H7 (cell line): ENCODE measurements at regions not wholly inside any gene's neighbourhood (a gene's known extent, or its start where the extent isn't known, plus 50 kb on each side); places are given as distances from the start of the nearest gene placed in this dataset.
"Not testable (repeated sequence)": the region's sequence is repeated elsewhere in the genome, so short reads cannot be mapped to it uniquely, and the experiment has no call there.

ENCODE experiments used
- DNase-seq: peaks from one replicate; pipeline ENCODE4 v3.0.0; 2012
- H3K27me3 ChIP-seq: 2 replicates; pipeline ENCODE4 v1.6.0; 2011; ENCODE audit warnings: mild to moderate bottlenecking, low read length; ENCODE audit not compliant: control insufficient read depth, insufficient read depth
- H3K36me3 ChIP-seq: replicated peaks from 2 replicates; pipeline ENCODE4 v1.5.1; 2011; ENCODE audit warnings: low read length; ENCODE audit not compliant: control insufficient read depth, insufficient read depth
- H3K4me3 ChIP-seq: 2 replicates; pipeline ENCODE4 v1.5.1; 2011; ENCODE audit warnings: low read depth, mild to moderate bottlenecking, control low read depth, low read length, moderate library complexity; ENCODE audit not compliant: insufficient read depth

DNA sequence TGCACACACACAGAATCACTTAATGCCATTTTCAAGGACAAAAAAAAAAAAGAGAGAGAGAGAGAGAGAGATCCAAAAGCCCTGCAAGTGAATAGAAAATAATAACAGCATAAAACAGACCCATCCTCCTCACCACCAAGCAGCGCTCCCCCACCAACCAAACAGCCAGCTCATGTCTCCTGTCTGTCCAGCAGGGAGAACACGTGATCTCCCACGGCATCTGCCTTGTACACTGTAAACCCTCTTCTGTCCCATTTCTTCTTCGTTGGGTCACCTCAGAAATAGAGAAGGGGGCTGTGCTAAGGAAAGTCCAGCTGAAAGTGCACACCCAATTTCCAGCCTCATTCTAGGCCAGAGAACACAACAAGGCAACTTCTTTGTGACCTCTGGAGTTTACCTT is 222.5 kb downstream of the EXOC5 start:
- no peak for DNase-seq
- H3K4me3 ChIP-seq: no peak overlapping the region
- H3K27me3 ChIP-seq: no peaks in the 10 kb centered on the region; the same call in 1 of the 2 replicates
- no peaks in the 10 kb centered on the region for H3K36me3 ChIP-seq

- not testable (repeated sequence) for H3K27me3 ChIP-seq, DNase-seq, H3K4me3 ChIP-seq, H3K36me3 ChIP-seq
Measured at GRCh38 chr14:57044101-57044973, 224.4 kb downstream of the EXOC5 start.

DNA sequence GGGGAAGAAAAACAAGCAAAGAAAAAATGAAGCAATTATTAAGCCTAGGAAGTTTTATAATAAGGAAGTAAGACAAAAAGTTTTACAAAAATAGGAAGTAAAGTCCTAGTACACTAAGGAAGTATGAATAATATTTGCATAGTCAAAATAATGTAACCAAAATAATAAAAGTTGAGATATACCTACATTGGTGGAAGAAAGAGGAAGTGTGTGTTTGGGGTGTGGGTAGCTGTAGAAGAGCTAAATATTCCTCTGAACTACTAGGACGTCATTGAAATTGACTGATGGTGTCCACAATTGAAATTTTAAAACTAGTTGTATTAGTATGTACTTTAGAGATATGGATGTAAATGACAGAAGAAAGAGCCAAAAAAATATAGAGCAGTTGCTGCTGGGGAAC is 228.4 kb upstream of the OTX2 start:
- no peak overlapping the region for H3K4me3 ChIP-seq
- no peak for DNase-seq
- H3K36me3 ChIP-seq: no peaks in the 10 kb centered on the region
- no peaks in the 10 kb centered on the region for H3K27me3 ChIP-seq

GRCh38 chr14:57031474-57031873 is 221.2 kb upstream of the OTX2 start:
- Histone ChIP-seq H3K36me3 (no peaks in the 10 kb centered on the region), H3K4me3 (no peak overlapping the region), H3K27me3 (no peaks in the 10 kb centered on the region)
- DNase-seq: no peak

DNA sequence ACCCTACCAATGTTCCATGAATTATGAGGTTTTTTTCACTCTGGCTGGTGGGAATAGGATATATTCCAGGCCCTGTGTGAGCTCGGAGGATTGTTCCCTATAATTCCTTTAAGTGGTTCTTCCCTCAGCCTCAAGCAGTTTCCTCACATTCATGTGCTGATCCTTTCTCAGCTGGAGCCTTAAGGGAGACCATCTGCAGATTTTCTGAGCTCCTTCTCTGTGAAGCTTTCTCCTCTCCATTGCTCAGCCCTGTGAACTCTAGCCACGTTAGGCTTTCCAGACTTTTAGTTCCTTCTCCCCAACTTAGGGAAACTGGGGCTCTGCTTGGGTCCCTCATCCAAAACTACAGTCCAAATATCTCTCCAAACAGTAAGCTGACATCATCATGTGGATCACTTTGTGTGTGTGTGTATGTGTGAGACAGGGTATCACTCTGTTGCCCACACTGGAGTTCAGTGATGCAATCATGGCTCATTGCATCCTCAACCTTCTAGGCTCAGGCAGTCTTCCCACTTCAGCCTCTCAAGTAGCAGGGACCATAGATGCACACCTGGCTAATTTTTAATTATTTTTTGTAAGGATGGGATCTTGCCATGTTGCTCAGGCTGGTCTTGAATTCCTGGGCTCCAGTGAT is 219.5 kb upstream of the OTX2 start:
- peak; percentile 30 for DNase-seq
- Histone ChIP-seq H3K4me3 (no peak overlapping the region), H3K36me3 (no peaks in the 10 kb centered on the region), H3K27me3 (no peaks in the 10 kb centered on the region)

GRCh38 chr14:57025456-57025855 is 215.2 kb upstream of the OTX2 start:
- H3K36me3 ChIP-seq: no peaks in the 10 kb centered on the region
- no peak overlapping the region for H3K4me3 ChIP-seq
- DNase-seq: no peak
- H3K27me3 ChIP-seq: no peaks in the 10 kb centered on the region

- H3K36me3 ChIP-seq: no peaks in the 10 kb centered on the region
- no peak overlapping the region for H3K4me3 ChIP-seq
- no peak for DNase-seq
- H3K27me3 ChIP-seq: no peaks in the 10 kb centered on the region
Measured at GRCh38 chr14:57022608-57023007, 212.3 kb upstream of the OTX2 start.

- H3K27me3 ChIP-seq: no peaks in the 10 kb centered on the region
- H3K4me3 ChIP-seq: no peak overlapping the region
- no peaks in the 10 kb centered on the region for H3K36me3 ChIP-seq
- DNase-seq: no peak
Measured at GRCh38 chr14:57018065-57018464, 207.8 kb upstream of the OTX2 start.

DNA sequence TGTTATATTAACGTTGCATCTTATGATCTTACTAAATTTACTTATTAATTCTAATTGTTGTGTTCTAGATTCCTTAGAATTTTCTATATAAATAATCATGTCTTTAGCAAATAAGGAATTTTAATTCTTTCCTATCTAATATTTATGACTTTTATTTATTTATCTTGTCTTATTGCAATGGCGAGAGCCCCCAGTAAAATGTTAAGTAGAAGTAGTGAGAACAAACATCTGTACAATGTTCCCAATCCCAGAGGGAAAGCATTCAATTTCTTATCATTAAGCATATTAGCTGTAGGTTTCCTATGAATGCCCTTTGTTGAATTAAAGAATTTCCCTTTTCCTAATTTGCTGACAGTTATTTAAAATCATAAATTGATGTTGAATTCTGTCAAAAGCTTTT is 203.7 kb upstream of the OTX2 start:
- Histone ChIP-seq H3K27me3 (no peaks in the 10 kb centered on the region), H3K36me3 (no peaks in the 10 kb centered on the region), H3K4me3 (no peak overlapping the region)
- no peak for DNase-seq

DNA sequence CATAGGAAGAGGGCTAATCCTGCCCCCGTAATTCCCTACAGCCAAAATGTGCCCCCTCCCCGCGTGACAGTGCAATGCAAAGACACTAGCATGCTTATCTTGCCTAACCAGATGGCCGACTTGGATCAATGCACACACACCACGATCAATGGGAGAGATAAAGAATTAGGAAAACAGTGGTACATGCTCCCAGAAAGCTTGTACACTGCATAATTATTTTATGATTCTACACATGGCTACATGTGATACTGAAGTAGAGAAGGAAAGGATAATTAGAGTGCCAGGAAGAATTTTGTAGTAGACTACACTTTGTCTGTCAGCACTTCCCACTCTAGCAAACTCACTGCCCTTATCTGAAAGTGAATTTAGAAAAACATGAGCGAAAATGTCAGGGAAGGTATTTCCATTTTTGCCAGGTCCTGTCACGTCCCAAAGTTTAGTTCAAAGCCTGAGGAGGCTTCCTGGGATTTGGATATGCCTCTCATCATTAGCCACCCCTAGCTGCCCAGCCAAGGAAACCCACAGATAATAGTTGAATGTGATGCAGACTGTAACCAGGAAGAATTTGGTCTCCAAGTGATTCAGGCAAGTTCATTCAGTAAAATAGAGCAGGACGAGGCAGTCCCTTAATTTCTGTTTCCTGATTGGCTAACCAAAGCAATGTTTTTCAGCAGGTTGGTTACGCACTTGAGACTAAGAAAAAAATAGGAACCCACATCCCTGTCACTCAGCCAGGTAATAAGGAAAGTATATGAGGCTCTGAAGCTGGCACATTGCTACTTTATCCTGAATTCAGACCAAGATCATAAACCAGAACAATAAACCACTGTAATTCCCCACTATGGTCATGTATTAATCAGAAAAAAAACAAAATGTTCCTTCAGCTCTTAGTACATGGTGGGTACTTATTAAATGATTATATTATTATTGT is 199.6 kb upstream of the OTX2 start:
- Histone ChIP-seq H3K4me3 (no peak overlapping the region), H3K27me3 (no peaks in the 10 kb centered on the region), H3K36me3 (no peaks in the 10 kb centered on the region)
- no peak for DNase-seq

GRCh38 chr14:57008534-57008933 is 198.3 kb upstream of the OTX2 start:
- Histone ChIP-seq H3K4me3 (no peak overlapping the region), H3K27me3 (no peaks in the 10 kb centered on the region)
- no peak for DNase-seq

GRCh38 chr14:56998728-56999127 is 188.4 kb upstream of the OTX2 start:
- no peaks in the 10 kb centered on the region for H3K27me3 ChIP-seq
- no peaks in the 10 kb centered on the region for H3K36me3 ChIP-seq
- DNase-seq: no peak
- no peak overlapping the region for H3K4me3 ChIP-seq

More at GRCh38 chr14:57008534-57008933, 198.3 kb upstream of the OTX2 start:
- no peaks in the 10 kb centered on the region for H3K36me3 ChIP-seq

DNA sequence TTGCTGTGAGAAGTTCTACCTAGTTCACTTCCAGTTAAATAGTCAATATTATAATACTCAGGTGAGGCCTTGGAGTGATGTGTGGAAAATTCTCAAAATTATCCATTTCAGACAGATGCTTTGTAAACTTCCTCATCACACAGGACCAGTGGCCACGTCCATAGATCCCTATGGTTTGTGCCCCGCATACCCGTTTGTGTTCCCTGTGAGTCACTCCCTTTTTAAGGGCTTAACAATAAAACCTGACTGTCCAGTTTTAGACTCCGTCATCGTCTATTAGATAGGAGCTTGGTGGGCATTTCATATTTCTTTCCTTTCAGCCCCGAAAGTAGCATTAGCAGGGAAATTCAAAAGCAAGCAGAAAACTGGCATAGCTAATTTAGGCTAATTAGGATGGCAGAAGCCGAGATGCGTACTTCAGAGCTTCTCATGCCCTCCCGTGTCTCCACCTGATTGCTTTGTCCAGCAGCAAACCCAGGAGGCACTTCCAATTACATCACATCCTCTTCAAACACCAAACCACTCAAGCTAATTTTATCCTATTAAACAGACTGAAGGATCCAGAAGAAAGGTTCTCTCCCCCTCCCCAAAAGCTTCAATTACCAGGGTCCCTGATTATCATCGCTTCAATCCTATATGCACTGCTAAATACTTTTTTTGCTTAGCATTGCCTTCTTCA is 186.6 kb upstream of the OTX2 start:
- no peak for DNase-seq
- Histone ChIP-seq H3K27me3 (no peaks in the 10 kb centered on the region), H3K36me3 (no peaks in the 10 kb centered on the region), H3K4me3 (no peak overlapping the region)

GRCh38 chr14:56995010-56995409 is 184.7 kb upstream of the OTX2 start:
- H3K36me3 ChIP-seq: no peaks in the 10 kb centered on the region

More at GRCh38 chr14:56995010-56995409, 184.7 kb upstream of the OTX2 start:
- no peak for DNase-seq
- Histone ChIP-seq H3K4me3 (no peak overlapping the region), H3K27me3 (no peaks in the 10 kb centered on the region)
